ENCODE measurements at regions not wholly inside any gene's neighbourhood (a gene's known extent, or its start where the extent isn't known, plus 50 kb on each side); places are given as distances from the start of the nearest gene placed in this dataset.

GRCh38 chr12:24172773-24173066 is 223.2 kb upstream of the SOX5 start:
- POLR2A ChIA-PET, result no interaction called here
- Mint-ChIP-seq H3K27me3 (ENCODE audit: low read depth) (no peaks in the 10 kb centered on the region), H3K36me3 (no peaks in the 10 kb centered on the region), H3K4me1 (peaks cover 22% of the 10 kb centered on the region), H3K9me3 (no peaks in the 10 kb centered on the region), H3K27ac (peak overlapping the region; percentile 58), H3K4me3 (no peak overlapping the region)
- TF ChIP-seq ELF4 (CRISPR knock-in tag; IDR thresholded peaks at IDR 0.05; ENCODE audit: low read depth) (no peak), HMGXB4 (CRISPR knock-in tag; IDR thresholded peaks at IDR 0.05) (no peak), ZNF532 (CRISPR knock-in tag; IDR thresholded peaks at IDR 0.05; ENCODE audit: borderline replicate concordance) (no peak), CREM (CRISPR knock-in tag; IDR thresholded peaks at IDR 0.05) (no peak), JUN (CRISPR knock-in tag; IDR thresholded peaks at IDR 0.05) (no peak), STAT6 (CRISPR knock-in tag; conservative IDR thresholded peaks at IDR 0.05; ENCODE audit: low read depth) (no peak), ATF6 (CRISPR knock-in tag; IDR thresholded peaks at IDR 0.05) (no peak), CBFB (CRISPR knock-in tag; IDR thresholded peaks at IDR 0.05; ENCODE audit: low read depth) (no peak), SMAD3 (CRISPR knock-in tag; IDR thresholded peaks at IDR 0.05; ENCODE audit: borderline replicate concordance) (no peak), EMX1 (CRISPR knock-in tag; IDR thresholded peaks at IDR 0.05) (no peak), ZNF121 (CRISPR knock-in tag; IDR thresholded peaks at IDR 0.05) (no peak), ZNF263 (CRISPR knock-in tag; IDR thresholded peaks at IDR 0.05; ENCODE audit: low read depth) (no peak), PRDM15 (CRISPR knock-in tag; IDR thresholded peaks at IDR 0.05) (no peak), ZNF317 (CRISPR knock-in tag; IDR thresholded peaks at IDR 0.05; ENCODE audit: borderline replicate concordance, low read depth) (no peak), ZNF281 (CRISPR knock-in tag; IDR thresholded peaks at IDR 0.05) (no peak)
- DNase-seq (ENCODE audit: low spot score), result no peak
- ATAC-seq, result no peak
- CTCF ChIA-PET, result no interaction called here

Data from WTC11 (cell line).